ENCODE measurements at regions not wholly inside any gene's neighbourhood (a gene's known extent, or its start where the extent isn't known, plus 50 kb on each side); places are given as distances from the start of the nearest gene placed in this dataset.

DNA sequence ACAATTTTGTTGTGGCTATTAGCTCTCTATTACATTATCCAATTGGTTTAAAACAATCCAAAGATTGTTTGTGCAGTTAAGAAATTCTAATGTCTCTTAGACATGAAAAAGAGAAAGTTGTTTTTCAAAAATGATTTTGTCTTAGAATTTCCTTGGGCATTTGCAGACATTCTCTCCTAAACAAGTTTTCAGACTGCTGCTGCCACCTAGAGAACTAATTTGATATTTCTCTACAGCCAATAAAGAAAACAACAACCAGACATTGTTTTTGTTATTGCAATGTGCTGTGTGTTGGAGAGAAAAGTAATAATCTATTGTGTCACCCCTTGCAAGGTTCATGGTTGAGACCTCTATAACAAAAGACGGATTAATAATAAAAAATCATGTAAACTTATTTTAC lies 119.0 kb upstream of the SYT4 start:
- H3K27ac Mint-ChIP-seq = no peak overlapping the region
- ChIA-PET CTCF (no interaction called here), POLR2A (no interaction called here)
- intact Hi-C loops (cut with micrococcal nuclease) = no loop called here
- peaks cover 2% of the 10 kb centered on the region for H3K9me3 Mint-ChIP-seq
- H3K4me1 Mint-ChIP-seq (ENCODE audit: low read depth) = no peaks in the 10 kb centered on the region
- TF ChIP-seq, protein P1, sequence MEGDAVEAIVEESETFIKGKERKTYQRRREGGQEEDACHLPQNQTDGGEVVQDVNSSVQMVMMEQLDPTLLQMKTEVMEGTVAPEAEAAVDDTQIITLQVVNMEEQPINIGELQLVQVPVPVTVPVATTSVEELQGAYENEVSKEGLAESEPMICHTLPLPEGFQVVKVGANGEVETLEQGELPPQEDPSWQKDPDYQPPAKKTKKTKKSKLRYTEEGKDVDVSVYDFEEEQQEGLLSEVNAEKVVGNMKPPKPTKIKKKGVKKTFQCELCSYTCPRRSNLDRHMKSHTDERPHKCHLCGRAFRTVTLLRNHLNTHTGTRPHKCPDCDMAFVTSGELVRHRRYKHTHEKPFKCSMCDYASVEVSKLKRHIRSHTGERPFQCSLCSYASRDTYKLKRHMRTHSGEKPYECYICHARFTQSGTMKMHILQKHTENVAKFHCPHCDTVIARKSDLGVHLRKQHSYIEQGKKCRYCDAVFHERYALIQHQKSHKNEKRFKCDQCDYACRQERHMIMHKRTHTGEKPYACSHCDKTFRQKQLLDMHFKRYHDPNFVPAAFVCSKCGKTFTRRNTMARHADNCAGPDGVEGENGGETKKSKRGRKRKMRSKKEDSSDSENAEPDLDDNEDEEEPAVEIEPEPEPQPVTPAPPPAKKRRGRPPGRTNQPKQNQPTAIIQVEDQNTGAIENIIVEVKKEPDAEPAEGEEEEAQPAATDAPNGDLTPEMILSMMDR (IDR thresholded peaks at IDR 0.05) = no peak
- ATAC-seq (no peak), DNase-seq (no peak)
- H3K4me3 Mint-ChIP-seq = no peak overlapping the region
- H3K36me3 Mint-ChIP-seq (ENCODE audit: low read depth) = no peaks in the 10 kb centered on the region
- H3K27me3 Mint-ChIP-seq = no peaks in the 10 kb centered on the region

DNA sequence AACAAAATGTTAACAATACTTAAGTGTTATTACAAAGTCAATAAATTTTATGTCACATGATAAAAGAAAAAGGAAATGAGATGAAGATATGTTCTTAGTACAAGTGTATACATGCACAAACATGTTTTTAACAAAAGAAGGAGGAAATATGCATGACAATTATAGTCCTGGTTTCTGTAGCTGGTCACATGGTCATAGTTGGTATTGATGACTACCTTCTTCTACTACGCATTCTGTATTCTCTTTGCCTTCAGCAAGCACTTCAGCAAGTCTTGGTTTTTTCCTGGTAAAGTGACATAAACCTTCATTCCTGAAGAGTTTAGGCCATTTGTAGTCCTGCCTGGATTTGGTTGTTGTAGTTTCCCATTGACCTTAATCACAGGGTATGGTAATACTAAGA lies 121.3 kb upstream of the SYT4 start:
- DNase-seq (no peak), ATAC-seq (no peak)
- Mint-ChIP-seq H3K9me3 (peaks cover 2% of the 10 kb centered on the region), H3K4me3 (no peak overlapping the region), H3K36me3 (ENCODE audit: low read depth) (no peaks in the 10 kb centered on the region), H3K27ac (no peak overlapping the region), H3K4me1 (ENCODE audit: low read depth) (no peaks in the 10 kb centered on the region), H3K27me3 (no peaks in the 10 kb centered on the region)
- intact Hi-C loops (cut with micrococcal nuclease) = no loop called here
- TF ChIP-seq, protein P1 (IDR thresholded peaks at IDR 0.05) = no peak
- ChIA-PET CTCF (no interaction called here), POLR2A (no interaction called here)

DNA sequence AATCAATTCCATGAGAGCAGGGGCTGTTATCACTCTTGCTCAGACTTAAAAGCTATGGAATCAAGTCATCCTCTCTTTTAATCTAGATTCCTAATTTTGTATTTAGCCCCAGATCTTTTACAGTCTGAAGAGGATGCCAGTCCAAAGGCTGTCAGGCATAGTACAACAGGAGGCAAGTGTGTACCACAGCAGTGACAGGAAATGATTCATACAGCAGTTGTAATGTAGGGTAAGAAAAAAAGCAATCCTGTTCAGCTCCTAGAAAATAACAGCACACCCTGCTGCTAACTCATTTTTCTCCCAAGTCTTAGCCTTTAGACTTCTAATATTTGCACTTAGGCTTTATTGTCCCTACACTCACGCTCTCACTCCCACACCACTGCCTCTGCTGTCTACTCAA lies 127.8 kb upstream of the SYT4 start:
- Mint-ChIP-seq H3K27me3 (no peaks in the 10 kb centered on the region), H3K4me3 (no peak overlapping the region), H3K27ac (no peak overlapping the region), H3K36me3 (ENCODE audit: low read depth) (no peaks in the 10 kb centered on the region), H3K9me3 (peaks cover 1% of the 10 kb centered on the region), H3K4me1 (ENCODE audit: low read depth) (no peaks in the 10 kb centered on the region)
- ChIA-PET CTCF (interaction anchor here (1.0 kb wide), 1 partner anchor 87 kb away, joined by 3 read pairs; no protein-coding TSS in a partner anchor), POLR2A (no interaction called here)
- TF ChIP-seq, protein P1 (IDR thresholded peaks at IDR 0.05) = no peak
- DNase-seq (no peak), ATAC-seq (no peak)
- intact Hi-C loops (cut with micrococcal nuclease) = no loop called here

DNA sequence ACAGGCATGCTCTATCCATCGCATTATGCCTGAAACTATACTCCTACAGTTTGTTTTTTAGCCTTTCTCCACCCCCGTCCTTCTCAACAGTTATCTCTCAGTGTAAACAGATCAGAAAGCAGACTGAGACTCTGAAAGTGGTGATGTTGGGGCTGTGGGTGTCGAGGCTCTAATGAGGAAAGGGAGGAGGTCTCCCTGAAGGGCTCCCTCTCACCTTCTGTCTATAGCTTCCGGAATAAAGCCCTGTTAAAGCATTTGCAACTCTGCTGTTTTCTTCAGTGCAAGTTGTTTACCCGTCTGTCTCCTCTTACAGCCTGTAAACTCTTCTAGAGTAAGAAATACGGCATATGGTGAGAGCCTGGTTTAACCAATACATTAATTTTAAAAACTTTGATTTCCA lies 136.7 kb upstream of the SYT4 start:
- no peak for ATAC-seq
- no peaks in the 10 kb centered on the region for H3K36me3 Mint-ChIP-seq (ENCODE audit: low read depth)
- no peak overlapping the region for H3K4me3 Mint-ChIP-seq
- no peaks in the 10 kb centered on the region for H3K27me3 Mint-ChIP-seq
- TF ChIP-seq, protein P1 (IDR thresholded peaks at IDR 0.05) = no peak
- ChIA-PET POLR2A (no interaction called here), CTCF (no interaction called here)
- no peak overlapping the region for H3K27ac Mint-ChIP-seq
- peaks cover 4% of the 10 kb centered on the region for H3K9me3 Mint-ChIP-seq
- H3K4me1 Mint-ChIP-seq (ENCODE audit: low read depth) = no peaks in the 10 kb centered on the region
- intact Hi-C loops (cut with micrococcal nuclease) = no loop called here
- no peak for DNase-seq

DNA sequence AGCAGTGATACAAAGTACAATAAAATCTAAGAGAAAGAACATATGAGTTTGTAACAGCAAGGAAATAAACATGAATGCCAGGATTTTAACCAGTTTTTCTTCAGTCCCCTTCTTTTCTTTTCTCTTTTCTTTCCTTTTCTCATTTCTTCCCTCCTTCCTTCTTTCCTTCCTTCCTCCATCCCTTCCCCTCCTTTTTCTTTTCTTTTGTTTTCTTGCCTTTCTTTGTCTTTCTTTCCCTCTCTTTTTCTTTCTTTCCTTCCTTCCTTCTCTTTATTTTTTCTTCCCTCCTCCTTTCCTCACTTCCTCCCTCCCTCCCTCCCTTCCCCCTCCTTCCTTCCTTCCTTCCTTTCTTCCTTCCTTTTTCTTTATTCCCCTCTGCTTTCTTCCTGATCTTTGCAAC lies 142.8 kb upstream of the SYT4 start:
- Mint-ChIP-seq H3K9me3 (peaks cover 4% of the 10 kb centered on the region), H3K4me1 (ENCODE audit: low read depth) (no peaks in the 10 kb centered on the region), H3K27me3 (no peaks in the 10 kb centered on the region), H3K4me3 (no peak overlapping the region), H3K36me3 (ENCODE audit: low read depth) (no peaks in the 10 kb centered on the region), H3K27ac (no peak overlapping the region)
- TF ChIP-seq, protein P1 (IDR thresholded peaks at IDR 0.05) = no peak
- CTCF ChIA-PET = no interaction called here
- DNase-seq (no peak), ATAC-seq (no peak)
- intact Hi-C loops (cut with micrococcal nuclease) = no loop called here
- POLR2A ChIA-PET = no interaction called here

All from activated CD8-positive, alpha-beta T cell treated with anti-CD3 and anti-CD28 coated beads for 36 hours (primary cell).